ENCODE measurements at regions not wholly inside any gene's neighbourhood (a gene's known extent, or its start where the extent isn't known, plus 50 kb on each side); places are given as distances from the start of the nearest gene placed in this dataset.

DNA sequence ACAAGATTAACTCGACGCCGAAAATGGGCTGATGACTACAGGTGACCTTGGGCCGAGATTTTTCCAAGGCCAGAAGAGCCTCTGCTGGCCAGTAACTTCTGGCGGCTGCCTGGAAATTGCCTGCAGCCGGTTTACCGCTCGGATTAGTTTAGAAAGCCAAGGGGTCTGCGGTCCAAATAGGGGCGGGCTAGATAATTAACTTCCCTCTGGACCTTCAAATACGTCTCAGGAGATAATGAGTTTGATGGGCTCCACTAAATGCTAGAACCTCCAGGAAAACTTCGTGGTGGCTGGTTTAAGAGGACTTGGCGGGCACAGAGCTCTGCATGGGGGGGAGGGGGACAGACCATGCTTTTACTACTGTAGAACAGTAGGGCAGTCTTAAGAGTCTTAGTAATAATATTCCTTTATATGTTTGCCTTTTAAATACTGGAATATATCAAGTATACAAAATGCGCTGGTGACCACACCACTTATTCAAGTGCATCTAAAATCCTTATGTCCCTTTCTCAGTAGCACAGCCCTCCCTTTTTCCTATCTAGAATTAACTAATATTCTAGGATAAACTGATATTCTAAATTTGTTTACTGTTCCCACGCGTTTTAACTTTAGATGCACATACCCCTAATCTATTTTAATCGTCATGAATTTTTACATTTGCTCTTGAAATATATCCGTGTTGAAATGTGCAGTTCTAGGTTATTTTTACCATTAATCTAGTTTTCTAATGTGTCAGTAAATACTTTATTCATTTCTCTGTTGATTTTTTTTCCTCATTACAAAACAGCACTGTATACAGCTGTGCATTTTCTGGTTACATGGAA, 107.5 kb upstream of the PRSS16 start:
- WGBS, 2 experiments (ENCODE audit: extremely low coverage in 2 of 2, insufficient read length in 1 of 2) = 0% methylated on average over 4 of the region's 18 CpGs; no CpG with 5 or more reads in 1 of the 2 experiments
- Histone ChIP-seq H3K27me3 (ENCODE audit: control insufficient read depth, insufficient read depth, low read length) (no peaks in the 10 kb centered on the region), H3K14ac (replicated peaks; ENCODE audit: low read depth, low read length) (peak overlapping the region; percentile 3; the same call in 1 of the 2 replicates), H3K23ac (ENCODE audit: low read depth, low read length) (peak overlapping the region; percentile 3; the same call in 1 of the 2 replicates), H3K4me3 (ENCODE audit: insufficient read depth, low read depth, low read length) (peak overlapping the region; percentile 54), H3K9ac (ENCODE audit: low read depth, low read length) (peak overlapping the region; percentile 64), H3K4me2 (ENCODE audit: low read depth, low read length) (peak overlapping the region; percentile 63), H3K4ac (ENCODE audit: low read depth, low read length) (peak overlapping the region; percentile 14; the same call in 1 of the 2 replicates), H3K27ac (ENCODE audit: insufficient read depth, low read length) (peak overlapping the region; percentile 62), H3K4me1 (ENCODE audit: control insufficient read depth, insufficient read depth, low read length) (no peaks in the 10 kb centered on the region), H3K79me1 (ENCODE audit: low read depth in 1 of 2, low read length in 2 of 2) (peaks cover 0 to 10% of the 10 kb centered on the region in 2 experiments; a peak in 2 of 4 replicates), H3K18ac (ENCODE audit: low read depth, low read length) (no peak overlapping the region), H2BK120ac (ENCODE audit: low read depth, low read length) (0 out of 2 replicates have a peak overlapping the region, but pooled peaks have one; percentile 64), H3K9me3 (ENCODE audit: control insufficient read depth, insufficient read depth, low read length) (no peaks in the 10 kb centered on the region), H4K5ac (ENCODE audit: low read depth, low read length) (peak overlapping the region; percentile 8; the same call in 1 of the 2 replicates), H2AK5ac (ENCODE audit: low read depth, low read length) (no peak overlapping the region), H4K91ac (ENCODE audit: insufficient read depth, low read depth, low read length) (peak overlapping the region; percentile 67; the same call in 1 of the 2 replicates), H2BK15ac (ENCODE audit: low read depth, low read length) (no peak overlapping the region), H2BK5ac (ENCODE audit: low read depth, low read length, poor library complexity, severe bottlenecking) (peak overlapping the region; percentile 79), H2AFZ (replicated peaks; ENCODE audit: low read length, poor library complexity) (peak overlapping the region; percentile 50), H3K56ac (ENCODE audit: extremely low read depth, insufficient read depth, low read length) (peak overlapping the region; percentile 42; the same call in 1 of the 2 replicates), H4K20me1 (ENCODE audit: insufficient read depth, low read length) (no peaks in the 10 kb centered on the region), H2BK20ac (ENCODE audit: low read depth, low read length) (no peak overlapping the region), H2AK9ac (replicated peaks; ENCODE audit: low read depth, low read length, poor library complexity) (no peak overlapping the region), H4K8ac (ENCODE audit: low read depth in 2 of 2, low read length in 2 of 2) (peak overlapping the region; percentile 32 to 63; a peak in 2 of 4 replicates), H3K9me1 (ENCODE audit: insufficient read depth, low read length) (no peaks in the 10 kb centered on the region), H3K36me3 (ENCODE audit: control insufficient read depth, insufficient read depth, low read length) (no peaks in the 10 kb centered on the region)
- ATAC-seq (ENCODE audit: low read depth) = peak; percentile 43
- TF ChIP-seq CTCF (conservative IDR thresholded peaks at IDR 0.05; ENCODE audit: low read depth, low read length) (no peak), BHLHE40 (IDR thresholded peaks at IDR 0.05; ENCODE audit: low read depth, low read length) (no peak)
- intact Hi-C loops (cut with micrococcal nuclease) (no loop called here), dilution Hi-C loops (cut with HindIII; ENCODE audit: low sequenced_read_pairs, unreplicated experiment) (loop anchor here (25.0 kb wide), 1 partner anchor 747 kb away; a partner anchor contains a TSS), in situ Hi-C loops (cut with MboI; ENCODE audit: low sequenced_read_pairs) (loop anchor here (10.0 to 25.0 kb wide), 3 partner anchors 853 to 1105 kb away; a partner anchor contains a TSS)
- DNase-seq = peak; percentile 26
- ChIA-PET POLR2A (ENCODE audit: unreplicated experiment) (interaction anchor here (0.6 kb wide), 1 partner anchor 1110 kb away, joined by 3 read pairs; no protein-coding TSS in a partner anchor), CTCF (no interaction called here)
- BruUV-seq (replicated peaks) = no TSS peak

All from IMR-90 (cell line).